Activated naive CD4-positive, alpha-beta T cell treated with anti-CD3 and anti-CD28 coated beads, Interleukin-2, amount 50 U/mL, for 72 hours (primary cell): ENCODE measurements at regions not wholly inside any gene's neighbourhood (a gene's known extent, or its start where the extent isn't known, plus 50 kb on each side); places are given as distances from the start of the nearest gene placed in this dataset.
"Not testable (repeated sequence)": the region's sequence is repeated elsewhere in the genome, so short reads cannot be mapped to it uniquely, and the experiment has no call there.

ENCODE experiments used
- ATAC-seq, 2 donors: fragments of 150-1000 bp; cut with Tn5 transposase; 2 replicates each; pipeline ENCODE4 v1.10.0; 2021; ENCODE audit warnings: mild to moderate bottlenecking in 2 of 2, moderate library complexity in 2 of 2
- DNase-seq, 2 donors: peaks; one replicate each; pipeline ENCODE4 v3.0.0; 2021 to 2022; ENCODE audit warnings: low spot score in 2 of 2
- H3K27ac Mint-ChIP-seq, 2 donors: one replicate each; pipeline ENCODE4 v1.8.0; 2022; ENCODE audit warnings: mild to moderate bottlenecking in 2 of 2, mixed read lengths in 2 of 2
- H3K36me3 Mint-ChIP-seq, 2 donors: one replicate each; pipeline ENCODE4 v1.8.0; 2022; ENCODE audit warnings: mixed read lengths in 2 of 2
- H3K9me3 Mint-ChIP-seq, 2 donors: one replicate each; pipeline ENCODE4 v1.8.0; 2022; ENCODE audit warnings: mixed read lengths in 2 of 2

GRCh38 chr6:122280105-122281021 is 119.1 kb upstream of the HSF2 start:
- not testable (repeated sequence) for H3K36me3 Mint-ChIP-seq, ATAC-seq, H3K9me3 Mint-ChIP-seq, DNase-seq, H3K27ac Mint-ChIP-seq

GRCh38 chr6:122283884-122284283 is 115.6 kb upstream of the HSF2 start:
- DNase-seq (no peak), ATAC-seq (no peak)
- Mint-ChIP-seq H3K27ac (no peak overlapping the region), H3K9me3 (no peaks in the 10 kb centered on the region), H3K36me3 (no peaks in the 10 kb centered on the region)

- H3K27ac Mint-ChIP-seq = no peak overlapping the region
- DNase-seq (no peak), ATAC-seq (no peak)
- no peaks in the 10 kb centered on the region for H3K36me3 Mint-ChIP-seq
- H3K9me3 Mint-ChIP-seq = no peaks in the 10 kb centered on the region
Observed at GRCh38 chr6:122284848-122285247, 114.6 kb upstream of the HSF2 start.

GRCh38 chr6:122285292-122285913 is 114.0 kb upstream of the HSF2 start:
- H3K36me3 Mint-ChIP-seq = no peaks in the 10 kb centered on the region
- H3K9me3 Mint-ChIP-seq = no peaks in the 10 kb centered on the region
- ATAC-seq (no peak), DNase-seq (no peak)
- no peak overlapping the region for H3K27ac Mint-ChIP-seq

GRCh38 chr6:122286512-122286911 is 112.9 kb upstream of the HSF2 start:
- Mint-ChIP-seq H3K36me3 (no peaks in the 10 kb centered on the region), H3K9me3 (no peaks in the 10 kb centered on the region), H3K27ac (no peak overlapping the region)
- no peak for ATAC-seq
- DNase-seq = no peak

- no peak overlapping the region for H3K27ac Mint-ChIP-seq
Observed at GRCh38 chr6:122289762-122290539, 109.5 kb upstream of the HSF2 start.

GRCh38 chr6:122297010-122297409 is 102.4 kb upstream of the HSF2 start:
- no peaks in the 10 kb centered on the region for H3K9me3 Mint-ChIP-seq
- H3K36me3 Mint-ChIP-seq = no peaks in the 10 kb centered on the region
- no peak overlapping the region for H3K27ac Mint-ChIP-seq
- no peak for ATAC-seq
- DNase-seq = no peak

More at GRCh38 chr6:122289762-122290539, 109.5 kb upstream of the HSF2 start:
- no peaks in the 10 kb centered on the region for H3K9me3 Mint-ChIP-seq
- no peak for ATAC-seq
- no peaks in the 10 kb centered on the region for H3K36me3 Mint-ChIP-seq
- no peak for DNase-seq

- peaks cover 0 to 4% of the 10 kb centered on the region in 2 donors for H3K36me3 Mint-ChIP-seq
- no peak for ATAC-seq
- no peak for DNase-seq
- no peak overlapping the region for H3K27ac Mint-ChIP-seq
- H3K9me3 Mint-ChIP-seq = peaks cover 8 to 9% of the 10 kb centered on the region in 2 donors
Observed at GRCh38 chr6:122302067-122302466, 97.4 kb upstream of the HSF2 start.

GRCh38 chr6:122307577-122307976 is 91.9 kb upstream of the HSF2 start:
- H3K36me3 Mint-ChIP-seq = peaks cover 7 to 18% of the 10 kb centered on the region in 2 donors
- H3K9me3 Mint-ChIP-seq = peaks cover 13 to 15% of the 10 kb centered on the region in 2 donors
- DNase-seq = no peak
- H3K27ac Mint-ChIP-seq = no peak overlapping the region
- ATAC-seq = no peak

- DNase-seq (no peak), ATAC-seq (no peak)
- peaks cover 13 to 15% of the 10 kb centered on the region in 2 donors for H3K9me3 Mint-ChIP-seq
- peaks cover 7 to 18% of the 10 kb centered on the region in 2 donors for H3K36me3 Mint-ChIP-seq
- H3K27ac Mint-ChIP-seq = no peak overlapping the region
Observed at GRCh38 chr6:122308074-122308473, 91.4 kb upstream of the HSF2 start.

- no peak for ATAC-seq
- DNase-seq = no peak
- peaks cover 5 to 6% of the 10 kb centered on the region in 2 donors for H3K9me3 Mint-ChIP-seq
- H3K36me3 Mint-ChIP-seq = peaks cover 0 to 7% of the 10 kb centered on the region in 2 donors
- no peak overlapping the region for H3K27ac Mint-ChIP-seq
Observed at GRCh38 chr6:122315842-122316241, 83.6 kb upstream of the HSF2 start.

- Mint-ChIP-seq H3K36me3 (peaks cover 0 to 6% of the 10 kb centered on the region in 2 donors), H3K27ac (peak overlapping the region; percentile 52 to 80), H3K9me3 (no peaks in the 10 kb centered on the region)
- ATAC-seq = peak; percentile 20 to 48
- DNase-seq = no peak
Observed at GRCh38 chr6:122322824-122323223, 76.6 kb upstream of the HSF2 start.

GRCh38 chr6:122323361-122323760 is 76.1 kb upstream of the HSF2 start:
- Mint-ChIP-seq H3K9me3 (no peaks in the 10 kb centered on the region), H3K36me3 (peaks cover 0 to 6% of the 10 kb centered on the region in 2 donors), H3K27ac (peak overlapping the region; percentile 52 to 80)
- DNase-seq = no peak
- peak in 1 of 2 donors; percentile 7 for ATAC-seq

- no peak for ATAC-seq
- Mint-ChIP-seq H3K27ac (no peak overlapping the region), H3K36me3 (peaks cover 0 to 4% of the 10 kb centered on the region in 2 donors), H3K9me3 (no peaks in the 10 kb centered on the region)
- DNase-seq = no peak
Observed at GRCh38 chr6:122330315-122330714, 69.1 kb upstream of the HSF2 start.

GRCh38 chr6:122337645-122338044 is 61.8 kb upstream of the HSF2 start:
- Mint-ChIP-seq H3K9me3 (no peaks in the 10 kb centered on the region), H3K36me3 (no peaks in the 10 kb centered on the region), H3K27ac (no peak overlapping the region)
- DNase-seq (no peak), ATAC-seq (no peak)

- no peak overlapping the region for H3K27ac Mint-ChIP-seq
- no peak for ATAC-seq
- no peaks in the 10 kb centered on the region for H3K36me3 Mint-ChIP-seq
- H3K9me3 Mint-ChIP-seq = no peaks in the 10 kb centered on the region
- DNase-seq = no peak
Observed at GRCh38 chr6:122339661-122340060, 59.8 kb upstream of the HSF2 start.

- H3K9me3 Mint-ChIP-seq = no peaks in the 10 kb centered on the region
- ATAC-seq (no peak), DNase-seq (no peak)
- no peak overlapping the region for H3K27ac Mint-ChIP-seq
- no peaks in the 10 kb centered on the region for H3K36me3 Mint-ChIP-seq
Observed at GRCh38 chr6:122347280-122347679, 52.2 kb upstream of the HSF2 start.
